GM18858 (cell line): ENCODE measurements at regions not wholly inside any gene's neighbourhood (a gene's known extent, or its start where the extent isn't known, plus 50 kb on each side); places are given as distances from the start of the nearest gene placed in this dataset.

ENCODE experiments used
- ATAC-seq: cut with Tn5 transposase; IDR thresholded peaks from one replicate; pipeline ENCODE4 v1.9.1; 2021; ENCODE audit not compliant: unreplicated experiment

DNA sequence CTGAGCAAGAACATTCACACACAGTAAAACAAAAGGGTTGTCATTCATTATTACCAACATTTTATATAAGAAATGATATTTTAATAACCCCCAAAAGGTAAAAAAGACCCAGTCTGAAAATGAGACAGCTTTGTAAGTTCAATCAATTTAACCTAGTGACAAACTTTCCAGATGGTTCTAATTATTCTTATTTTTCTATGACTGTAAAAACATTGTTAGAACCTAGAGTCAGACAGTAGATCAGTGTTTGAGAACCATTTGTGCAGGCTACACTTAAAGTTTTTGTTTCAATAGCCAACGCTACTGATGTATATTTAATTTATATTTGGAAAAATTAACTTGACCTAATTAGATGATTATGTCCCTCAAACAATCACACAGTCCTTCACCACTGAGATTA lies 708.4 kb upstream of the CBLB start:
- ATAC-seq, result no peak

DNA sequence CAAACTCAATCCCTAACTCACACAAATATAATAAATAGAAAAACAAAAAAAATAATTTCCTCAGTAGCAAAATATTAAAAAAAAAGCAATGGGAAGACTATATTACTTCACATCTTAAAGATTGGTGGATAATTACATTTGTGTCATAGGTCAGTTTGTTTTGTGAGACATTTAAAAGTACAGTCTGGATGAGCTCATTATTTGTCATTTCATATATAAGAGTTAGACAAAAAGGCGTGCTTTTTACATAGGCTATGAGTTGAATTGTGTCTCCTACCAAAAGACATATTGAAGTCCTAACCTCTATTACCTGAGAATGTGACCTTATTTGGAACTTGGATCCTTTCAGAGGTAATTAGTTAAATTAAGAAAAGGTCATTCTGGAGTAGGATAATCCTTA lies 710.1 kb upstream of the CBLB start:
- ATAC-seq, result no peak

DNA sequence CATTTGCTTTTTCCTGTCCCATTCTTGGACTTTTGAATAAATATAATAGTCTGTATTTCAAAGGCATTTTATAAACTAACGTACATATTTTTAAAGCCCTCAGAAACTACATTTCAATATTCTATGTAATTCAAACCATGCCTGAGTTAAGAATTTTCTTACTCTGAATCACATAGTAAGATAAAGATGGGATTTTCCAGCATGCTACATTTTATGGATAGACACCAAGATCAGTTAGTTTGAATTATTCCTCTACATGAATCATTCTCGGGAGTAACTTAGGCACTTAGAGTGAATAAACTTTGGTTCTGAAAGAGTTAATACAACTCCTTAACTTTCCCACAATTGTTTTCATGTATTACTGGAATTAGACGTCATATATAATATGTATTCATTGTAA lies 713.3 kb upstream of the CBLB start:
- ATAC-seq, result no peak

- no peak for ATAC-seq
Observed at GRCh38 chr3:106587551-106587950, 718.7 kb upstream of the CBLB start.

DNA sequence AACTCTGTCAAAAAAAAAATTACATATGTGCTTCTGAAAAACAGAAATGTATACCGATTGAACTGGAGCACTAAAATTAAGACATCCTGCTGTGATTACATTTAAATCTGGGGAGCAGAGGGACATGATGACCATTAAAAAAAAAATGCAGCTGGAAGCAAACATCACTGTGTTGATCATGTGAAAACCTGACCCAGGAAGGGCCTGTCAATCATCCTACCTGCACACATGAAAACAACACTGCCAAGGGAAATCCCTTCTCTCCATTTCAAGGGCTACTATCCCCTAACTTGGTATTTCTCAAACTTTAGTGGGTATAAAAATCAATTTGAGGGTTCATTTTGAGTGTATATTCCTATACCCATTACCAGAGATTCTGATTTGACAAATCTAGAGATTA lies 719.9 kb upstream of the CBLB start:
- no peak for ATAC-seq

GRCh38 chr3:106589311-106589942 lies 720.6 kb upstream of the CBLB start:
- no peak for ATAC-seq

GRCh38 chr3:106590216-106590615 lies 721.4 kb upstream of the CBLB start:
- no peak for ATAC-seq

GRCh38 chr3:106593381-106593780 lies 724.6 kb upstream of the CBLB start:
- ATAC-seq, result no peak

GRCh38 chr3:106609666-106610301 lies 741.0 kb upstream of the CBLB start:
- ATAC-seq, result peak; percentile 80

DNA sequence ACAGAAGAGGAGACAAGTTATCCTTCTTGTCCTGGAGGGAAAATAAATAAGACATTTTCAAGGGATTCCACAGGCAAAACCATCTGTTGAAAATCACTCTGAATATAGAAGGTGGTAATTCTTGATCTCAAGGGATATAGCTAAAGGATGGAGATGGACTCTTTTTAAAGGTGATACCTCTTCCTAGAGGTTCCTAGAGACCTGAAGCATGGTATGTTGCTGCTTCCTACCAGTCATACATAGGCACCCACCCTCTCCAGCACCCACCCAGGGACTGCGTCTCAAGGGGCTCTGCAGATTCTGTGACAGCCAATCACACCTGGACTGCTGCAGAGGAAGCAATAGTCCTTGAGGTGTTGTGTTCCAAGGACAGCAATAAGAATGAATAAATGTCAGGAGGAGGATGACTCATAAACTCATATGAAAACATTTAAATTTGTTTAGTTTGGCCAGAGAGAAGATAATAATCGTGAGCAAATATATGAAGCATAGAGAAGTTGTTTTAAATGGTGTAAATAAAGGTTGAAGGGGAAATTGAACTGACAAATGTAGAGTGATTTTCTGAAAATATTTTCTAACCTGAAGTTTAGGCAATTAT lies 741.6 kb upstream of the CBLB start:
- ATAC-seq, result no peak

- ATAC-seq, result no peak
Observed at GRCh38 chr3:106611116-106611515, 742.3 kb upstream of the CBLB start.

- no peak for ATAC-seq
Observed at GRCh38 chr3:106611841-106612240, 743.0 kb upstream of the CBLB start.

GRCh38 chr3:106616556-106616955 lies 747.7 kb upstream of the CBLB start:
- no peak for ATAC-seq

GRCh38 chr3:106617276-106617675 lies 748.5 kb upstream of the CBLB start:
- no peak for ATAC-seq

DNA sequence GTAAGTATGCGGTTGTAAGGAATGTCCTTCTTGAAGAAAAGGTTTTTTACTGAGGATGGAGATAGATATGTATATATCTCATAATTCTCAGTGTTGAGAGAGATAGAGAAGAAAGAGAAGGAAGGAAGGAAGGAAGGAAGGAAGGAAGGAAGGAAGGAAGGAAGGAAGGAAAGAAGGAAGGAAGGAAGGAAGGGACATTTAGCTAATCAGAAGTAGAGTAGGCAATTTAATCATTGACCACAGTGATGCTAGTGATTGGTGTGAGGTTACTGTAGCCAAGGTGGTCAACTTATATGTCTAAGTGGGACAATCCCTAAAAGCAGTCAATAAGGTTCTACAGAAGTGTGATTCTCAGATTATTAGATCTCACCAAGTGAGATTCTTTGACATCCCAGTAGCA lies 751.8 kb upstream of the CBLB start:
- no peak for ATAC-seq

DNA sequence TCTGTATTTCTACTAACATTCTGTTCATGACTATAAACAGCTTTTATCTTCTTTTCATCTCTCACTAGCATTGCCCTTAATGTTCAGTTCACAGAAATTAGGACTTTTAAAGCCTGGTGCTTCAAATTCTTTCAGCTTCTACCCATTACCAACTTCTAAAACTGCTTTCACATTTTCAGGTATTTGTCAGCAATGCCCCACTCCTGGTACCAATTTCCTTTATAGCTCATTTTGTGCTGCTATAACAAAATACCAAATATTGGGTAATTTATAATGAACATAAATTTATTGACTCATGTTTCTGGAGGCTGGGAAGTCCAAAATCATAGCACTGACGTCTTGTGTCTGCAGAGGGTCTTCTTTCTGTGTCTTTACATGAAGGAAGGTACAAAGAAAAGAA lies 753.1 kb upstream of the CCDC54 start:
- no peak for ATAC-seq

DNA sequence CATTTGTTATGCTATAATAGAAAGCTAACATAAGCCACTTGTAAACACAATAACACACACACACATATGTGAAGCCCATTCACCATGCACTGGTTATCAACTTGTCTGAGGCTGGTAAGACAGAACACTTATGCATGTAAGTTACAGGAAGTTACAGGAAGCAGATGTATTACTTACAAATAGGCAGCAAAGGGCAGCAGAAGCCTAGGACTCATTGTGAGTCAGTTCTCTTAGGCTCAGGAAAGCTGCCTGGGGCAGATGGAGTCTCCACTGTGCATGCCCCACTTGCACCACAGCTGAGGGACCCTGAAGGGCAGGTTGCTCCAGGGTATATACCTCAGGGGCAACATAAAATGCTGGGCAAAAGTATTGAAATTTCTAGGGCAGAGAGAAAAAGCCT lies 748.8 kb upstream of the CCDC54 start:
- ATAC-seq, result no peak

GRCh38 chr3:106629215-106629832 lies 747.9 kb upstream of the CCDC54 start:
- ATAC-seq, result peak; percentile 82

DNA sequence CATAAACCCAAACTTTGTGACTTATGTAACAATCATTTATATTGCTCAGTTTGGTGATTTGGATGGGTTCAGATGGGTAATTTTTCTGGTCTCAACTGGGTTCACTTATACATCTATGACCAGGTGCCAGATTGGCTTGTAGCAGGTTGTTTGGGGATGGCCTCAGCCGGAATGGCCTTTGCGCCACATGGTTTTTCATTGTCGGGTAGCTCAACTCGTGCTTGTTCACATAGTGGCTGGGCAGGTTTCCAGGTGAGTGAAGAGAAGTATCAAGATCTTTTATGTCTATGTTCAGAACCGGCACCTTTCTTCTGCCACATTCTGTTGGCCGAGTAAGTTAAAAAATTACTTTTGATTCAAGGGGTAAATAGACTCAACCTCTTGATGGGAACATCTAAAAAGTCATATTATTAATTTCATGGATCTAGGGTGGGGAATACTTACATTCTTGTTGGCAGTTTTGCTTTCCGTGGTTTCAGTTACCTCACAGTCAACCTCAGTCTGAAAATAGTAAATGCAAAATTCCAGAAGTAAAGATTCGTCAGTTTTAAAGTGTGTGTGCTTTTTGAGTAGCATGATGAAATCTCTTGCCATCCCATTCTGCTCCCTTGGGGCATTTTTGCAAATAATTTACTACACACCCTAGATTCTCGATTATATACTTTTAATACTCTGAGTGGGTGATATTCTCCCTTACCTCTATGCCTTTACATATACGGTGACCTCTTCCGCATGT lies 745.7 kb upstream of the CCDC54 start:
- ATAC-seq, result no peak

- ATAC-seq, result peak; percentile 54
Observed at GRCh38 chr3:106635271-106635670, 742.0 kb upstream of the CCDC54 start.

DNA sequence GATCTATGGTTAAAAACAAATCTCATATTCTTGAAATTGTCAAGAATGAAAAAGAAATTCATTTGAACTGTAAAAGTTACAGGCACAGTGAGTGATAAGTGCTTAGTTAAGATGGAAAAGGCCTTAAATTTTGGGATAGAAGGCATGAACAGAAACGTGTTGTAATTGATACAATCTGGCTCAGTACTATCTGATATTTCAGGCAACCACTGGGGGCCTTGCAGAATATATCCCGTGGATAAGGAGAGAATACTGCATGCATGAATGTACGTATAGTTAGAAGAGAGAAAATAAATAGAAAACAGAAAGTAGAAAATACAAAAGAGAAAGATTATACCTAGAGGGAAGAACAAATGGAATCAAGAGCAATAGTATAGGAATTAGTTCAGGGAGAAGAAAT lies 741.4 kb upstream of the CCDC54 start:
- ATAC-seq, result no peak

DNA sequence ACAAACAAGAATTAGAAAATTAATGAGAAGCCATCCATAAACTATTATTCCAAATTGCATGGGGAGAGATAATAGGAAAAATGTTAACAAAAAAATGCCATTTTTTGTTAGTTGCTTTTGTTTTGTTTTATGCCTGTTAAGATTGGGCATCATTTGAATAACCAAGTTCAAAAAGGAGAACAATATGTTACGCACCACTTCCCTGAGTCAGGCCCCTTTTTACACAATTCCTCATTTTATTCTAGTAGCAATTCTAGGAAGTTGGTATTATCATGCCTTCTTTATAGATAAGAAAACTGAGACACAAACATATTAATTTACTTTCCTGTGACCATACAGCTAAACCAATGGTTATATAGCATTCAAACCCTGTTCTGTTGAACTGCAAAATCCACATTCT lies 736.9 kb upstream of the CCDC54 start:
- ATAC-seq, result no peak
